Left colon (tissue), 2 donors: ENCODE measurements at regions not wholly inside any gene's neighbourhood (a gene's known extent, or its start where the extent isn't known, plus 50 kb on each side); places are given as distances from the start of the nearest gene placed in this dataset.
"Not testable (repeated sequence)": the region's sequence is repeated elsewhere in the genome, so short reads cannot be mapped to it uniquely, and the experiment has no call there.

ENCODE experiments used
- ATAC-seq: fragments of 200-7000 bp; cut with Tn5 transposase; one replicate; pipeline ENCODE4 v1.9.1; 2020; ENCODE audit warnings: mild to moderate bottlenecking, moderate library complexity
- DNase-seq, 2 donors: peaks; one replicate each; pipeline ENCODE4 v3.0.0-alpha.2; 2020
- intact Hi-C, 2 donors: fragments of 100-400 bp; cut with DNase I in 1 of 2; cut with micrococcal nuclease in 1 of 2; formaldehyde crosslinking; loops; one replicate each; pipeline versions ENCODE4 v1.11.2 to v1.14.0; 2022; cut with DNase I, micrococcal nuclease
- donor health status: DM: no; HTN: no; CAD: no.
- donor health status: DM: yes; HTN: yes; CAD: no.

DNA sequence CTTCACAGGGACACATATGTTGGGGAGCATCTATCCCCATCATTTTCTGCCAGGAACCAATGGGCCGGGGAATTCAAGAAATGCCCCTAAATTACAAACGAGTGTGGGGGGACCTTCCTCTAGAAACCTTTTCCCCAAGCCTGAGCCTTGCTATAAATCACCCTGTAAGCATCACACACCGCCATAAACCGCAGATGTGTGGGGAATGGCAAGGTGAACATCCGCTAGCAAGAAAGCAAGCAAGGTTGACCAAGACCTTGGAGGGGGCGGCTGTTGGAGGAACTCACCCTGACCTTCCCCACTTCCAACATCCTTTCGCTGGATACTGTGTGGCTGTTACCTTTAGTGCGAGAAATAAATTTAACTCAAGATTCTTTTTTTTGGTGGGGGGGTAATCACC, 693.3 kb upstream of the TBX3 start:
- DNase-seq (no peak), ATAC-seq (no peak)
- intact Hi-C loops, result no loop called here

DNA sequence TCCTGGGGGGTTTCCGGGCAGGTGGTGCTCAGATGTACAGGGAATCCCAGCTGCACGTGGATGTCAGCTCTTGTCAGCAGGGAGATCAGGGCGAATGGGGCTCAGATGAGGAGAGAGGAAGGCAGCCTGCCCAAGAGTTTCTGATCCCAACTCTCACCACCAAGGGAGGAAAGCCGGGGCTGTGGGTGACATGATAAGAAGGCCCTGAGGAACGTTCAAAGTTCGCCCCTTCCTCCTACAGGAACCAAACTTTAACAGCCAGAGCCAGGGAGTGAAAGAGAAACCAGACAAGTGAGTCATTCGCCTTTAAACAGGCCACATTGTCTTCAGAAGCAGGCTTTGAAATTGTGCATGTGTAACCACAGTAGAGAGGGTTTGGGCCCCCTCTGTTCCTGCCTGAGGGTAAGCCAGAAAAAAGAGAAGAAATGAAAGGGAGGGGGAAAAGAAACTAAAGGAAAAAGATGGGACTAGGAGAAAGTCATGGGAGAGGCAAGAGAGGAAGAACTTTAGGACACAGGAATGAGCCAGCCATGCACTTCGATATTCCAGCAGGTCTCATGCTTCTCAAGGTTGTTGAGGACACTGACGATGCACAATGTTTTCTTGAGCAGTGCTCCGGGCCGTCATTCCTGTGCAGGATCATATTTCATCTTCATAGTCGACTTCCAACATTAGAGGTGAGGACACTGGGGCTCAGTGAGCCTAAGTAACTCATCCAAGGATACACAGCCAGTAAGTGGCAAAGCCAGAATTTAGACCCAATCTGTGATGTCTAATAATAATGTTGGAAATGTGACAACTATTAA, 691.4 kb upstream of the TBX3 start:
- intact Hi-C loops, result no loop called here
- DNase-seq (no peak), ATAC-seq (peak; percentile 56)

GRCh38 chr12:115374480-115375185, 690.7 kb upstream of the TBX3 start:
- intact Hi-C loops, result no loop called here
- DNase-seq, result no peak
- no peak for ATAC-seq

- ATAC-seq (no peak), DNase-seq (no peak)
- intact Hi-C loops, result no loop called here
Observed at GRCh38 chr12:115371711-115372110, 687.7 kb upstream of the TBX3 start.

GRCh38 chr12:115370650-115371049, 686.7 kb upstream of the TBX3 start:
- ATAC-seq (no peak), DNase-seq (no peak)
- intact Hi-C loops, result no loop called here

- ATAC-seq, result no peak
- intact Hi-C loops, result no loop called here
- DNase-seq, result no peak
Observed at GRCh38 chr12:115370207-115370606, 686.2 kb upstream of the TBX3 start.

GRCh38 chr12:115366277-115366676, 682.3 kb upstream of the TBX3 start:
- DNase-seq, intact Hi-C loops, ATAC-seq: not testable (repeated sequence)

DNA sequence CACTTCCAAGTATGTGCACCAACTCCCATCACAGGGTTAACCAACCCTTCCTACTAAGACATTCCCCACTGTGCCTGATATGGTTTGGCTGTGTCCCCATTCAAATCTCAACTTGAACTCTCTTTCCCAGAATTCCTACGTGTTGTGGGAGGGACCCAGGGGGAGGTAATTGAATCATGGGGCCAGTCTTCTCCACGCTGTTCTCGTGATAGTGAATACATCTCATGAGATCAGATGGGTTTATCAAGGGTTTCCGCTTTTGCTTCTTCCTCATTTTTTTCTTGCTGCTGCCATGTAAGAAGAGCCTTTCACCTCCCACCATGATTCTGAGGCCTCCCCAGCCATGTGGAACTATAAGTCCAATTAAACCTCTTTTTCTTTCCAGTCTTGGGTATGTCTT, 681.8 kb upstream of the TBX3 start:
- DNase-seq, intact Hi-C loops, ATAC-seq: not testable (repeated sequence)

DNA sequence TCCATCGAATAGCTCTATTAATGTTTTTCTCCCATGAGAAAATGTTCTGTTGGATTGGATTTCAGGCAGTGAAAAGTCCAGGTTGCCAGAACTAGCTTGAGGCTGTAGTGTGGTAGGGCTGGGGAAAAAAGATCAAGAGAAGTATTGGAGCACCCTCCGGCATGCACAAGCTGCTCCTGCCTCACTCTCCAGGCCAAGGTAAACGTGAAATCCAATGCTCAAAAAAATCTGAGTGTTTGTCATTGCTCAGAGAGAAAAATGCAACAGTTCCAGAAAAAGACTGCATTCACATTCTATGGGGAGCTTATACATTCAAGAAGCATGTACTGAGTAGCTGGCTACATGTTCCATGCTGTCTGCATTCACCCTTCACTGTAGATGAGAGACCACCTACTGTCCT, 680.9 kb upstream of the TBX3 start:
- intact Hi-C loops, result no loop called here
- no peak for ATAC-seq

DNA sequence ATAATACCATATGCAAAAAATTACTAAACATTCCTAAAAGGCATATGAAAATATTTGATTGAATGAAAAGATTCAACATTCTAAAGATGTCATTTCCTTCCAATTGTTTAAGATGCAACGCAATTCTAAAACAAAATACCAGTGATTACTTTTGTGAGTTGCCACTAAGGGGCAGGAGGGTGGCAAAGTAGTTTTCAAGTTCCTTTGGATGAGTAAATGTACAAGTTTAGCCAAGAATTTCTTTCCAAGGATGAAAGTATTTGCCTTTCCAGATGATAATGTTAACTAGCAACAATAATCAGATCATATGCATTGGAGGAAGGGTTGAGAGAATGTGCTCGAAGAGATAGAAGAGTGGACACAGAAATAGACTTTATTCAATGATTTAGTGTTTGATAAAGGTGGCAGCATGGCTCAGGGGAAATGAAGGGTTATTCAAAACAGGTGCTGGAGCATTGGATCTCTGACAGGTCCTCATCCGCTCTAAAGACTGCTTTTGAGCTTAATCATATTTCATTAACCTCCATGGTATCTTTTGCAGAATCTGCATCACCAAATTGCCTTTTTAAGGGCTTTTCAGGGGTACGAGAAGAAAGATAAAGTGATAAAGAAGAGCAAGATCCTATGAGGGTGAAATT, 678.5 kb upstream of the TBX3 start:
- no peak for DNase-seq
- intact Hi-C loops, result no loop called here
- ATAC-seq, result no peak

More for the DNA sequence above, 680.9 kb upstream of the TBX3 start:
- DNase-seq, result no peak

DNA sequence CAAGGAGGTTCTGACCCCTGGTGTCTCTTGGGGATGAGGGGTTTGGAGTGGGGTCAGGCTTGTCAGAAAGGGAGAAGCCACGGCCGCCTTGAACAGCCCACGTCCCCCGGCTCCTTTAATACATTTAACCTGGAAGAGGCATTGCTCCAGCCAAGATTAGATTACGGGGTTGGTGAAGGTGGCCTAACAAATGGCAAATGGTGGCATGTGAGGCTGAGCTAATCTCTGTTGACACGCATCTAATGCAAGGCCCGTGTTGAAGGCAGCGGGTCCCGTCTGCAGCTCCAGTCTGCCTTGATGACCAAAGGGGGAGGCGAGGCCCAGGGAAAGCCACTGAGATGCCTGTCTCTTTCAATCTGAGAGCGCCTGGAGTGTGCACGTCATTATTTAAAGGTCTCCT, 673.7 kb upstream of the TBX3 start:
- no peak for DNase-seq
- no peak for ATAC-seq
- intact Hi-C loops, result no loop called here

DNA sequence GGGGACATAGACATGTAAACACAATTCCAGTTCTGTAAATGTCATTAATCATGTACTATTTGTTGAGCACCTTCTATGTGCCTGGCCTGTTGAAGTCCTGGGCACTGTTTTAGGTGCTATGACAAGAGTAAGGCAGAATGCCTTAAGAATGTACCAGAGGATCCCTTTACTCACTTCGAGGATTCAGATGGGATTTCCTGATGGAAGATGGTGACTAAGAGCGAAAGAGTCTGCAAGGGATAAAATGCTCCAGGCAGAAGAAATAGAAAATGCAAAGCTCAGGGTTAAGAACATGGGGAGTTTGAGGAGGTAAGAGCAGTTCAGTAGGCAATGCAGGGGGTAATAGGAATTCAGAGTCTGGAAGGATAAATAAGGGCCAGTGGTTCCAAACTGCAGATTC, 671.3 kb upstream of the TBX3 start:
- no peak for ATAC-seq
- intact Hi-C loops, result no loop called here
- DNase-seq, result no peak

DNA sequence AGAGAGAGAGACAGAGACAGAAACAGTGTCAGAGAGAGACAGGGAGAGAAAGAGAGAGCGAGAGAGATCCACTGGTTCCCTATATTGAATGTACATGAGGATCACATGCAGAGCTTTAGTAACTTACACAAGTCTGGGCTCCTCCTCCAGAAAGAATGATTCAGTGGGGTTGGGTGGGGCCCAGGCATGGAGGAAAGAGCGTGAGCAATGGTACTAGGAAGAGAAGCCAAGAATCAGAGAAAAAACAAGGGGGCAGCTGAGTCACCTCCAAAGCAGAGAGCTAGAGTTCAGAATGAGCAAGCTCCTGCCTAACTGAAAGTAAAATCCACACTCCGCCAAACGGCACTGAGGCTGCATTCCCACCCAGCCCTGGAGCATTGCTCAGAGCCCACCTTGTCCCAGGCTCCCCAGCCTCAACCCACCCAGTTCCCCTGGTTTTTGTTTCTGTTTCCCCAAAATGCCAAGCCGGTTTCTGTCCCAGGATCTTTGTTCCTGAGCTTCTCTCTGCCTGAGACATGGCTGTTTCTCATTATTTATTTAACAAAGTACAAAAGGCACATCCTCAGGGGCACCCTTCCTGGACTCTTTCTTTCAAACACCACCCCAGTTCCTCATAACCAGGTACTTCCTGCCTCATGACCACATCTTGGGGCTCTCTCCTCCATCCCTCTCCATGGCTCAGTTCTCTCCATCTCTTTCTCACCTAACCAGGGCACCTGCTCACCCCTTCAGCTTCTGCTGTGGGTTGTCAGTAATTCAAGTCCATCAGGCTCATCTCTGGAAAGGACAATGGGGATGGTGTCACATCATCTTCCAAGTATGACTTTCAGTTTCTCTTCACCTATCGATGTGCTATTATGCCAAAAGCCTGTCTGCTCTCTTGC, 670.3 kb upstream of the TBX3 start:
- intact Hi-C loops, result no loop called here
- DNase-seq (peak; percentile 18 to 36), ATAC-seq (peak; percentile 84)

GRCh38 chr12:115353467-115353866, 669.5 kb upstream of the TBX3 start:
- ATAC-seq (no peak), DNase-seq (no peak)
- intact Hi-C loops, result no loop called here

DNA sequence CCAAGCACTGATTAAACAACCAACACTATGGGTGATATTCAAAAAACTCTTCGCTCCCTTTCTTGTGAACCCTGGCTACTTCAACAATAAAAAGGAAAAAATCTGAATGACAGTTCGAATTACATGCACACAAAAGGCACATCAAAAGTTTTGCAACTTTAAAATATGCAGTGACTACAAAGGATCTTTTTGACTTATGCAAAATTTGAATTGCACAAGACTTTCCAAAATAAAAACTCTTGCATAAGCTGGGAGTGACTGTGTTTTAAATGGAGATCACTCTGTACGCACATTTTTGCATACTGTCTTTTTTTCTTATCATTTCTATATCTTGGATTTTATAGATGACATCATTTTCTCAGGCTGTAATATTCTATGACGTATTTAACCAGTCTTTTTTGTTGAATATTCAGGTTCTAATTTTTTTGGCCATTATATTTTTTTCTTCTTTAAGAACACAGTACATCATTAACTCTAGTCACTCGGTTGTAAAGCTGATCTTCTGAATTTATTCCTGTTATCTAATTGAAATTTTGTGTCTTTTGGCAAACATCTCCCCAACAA, 667.6 kb upstream of the TBX3 start:
- no peak for ATAC-seq
- no peak for DNase-seq
- intact Hi-C loops, result no loop called here

GRCh38 chr12:115349711-115350110, 665.7 kb upstream of the TBX3 start:
- intact Hi-C loops, result no loop called here
- ATAC-seq, result no peak

DNA sequence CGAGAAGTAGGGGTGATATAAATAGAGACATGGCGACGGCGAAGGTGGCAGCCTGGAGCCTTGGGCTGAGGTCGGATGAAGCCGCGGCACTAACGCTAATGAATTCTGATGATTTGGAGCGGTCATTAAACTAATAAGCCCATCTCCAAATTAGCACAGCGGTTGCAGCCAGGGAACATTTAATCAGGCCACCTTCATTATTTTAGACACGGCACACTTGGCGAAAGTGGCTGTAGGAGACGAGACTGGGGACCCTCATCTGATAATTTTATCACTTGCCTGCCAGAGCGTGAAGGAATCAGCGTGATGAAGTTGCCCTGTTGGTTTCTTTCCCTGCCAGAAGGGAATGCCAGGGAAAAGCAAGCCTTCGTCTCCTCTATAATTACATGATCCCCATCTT, 664.3 kb upstream of the TBX3 start:
- ATAC-seq, result no peak
- intact Hi-C loops, result no loop called here
- no peak for DNase-seq

More at GRCh38 chr12:115349711-115350110, 665.7 kb upstream of the TBX3 start:
- DNase-seq, result no peak

DNA sequence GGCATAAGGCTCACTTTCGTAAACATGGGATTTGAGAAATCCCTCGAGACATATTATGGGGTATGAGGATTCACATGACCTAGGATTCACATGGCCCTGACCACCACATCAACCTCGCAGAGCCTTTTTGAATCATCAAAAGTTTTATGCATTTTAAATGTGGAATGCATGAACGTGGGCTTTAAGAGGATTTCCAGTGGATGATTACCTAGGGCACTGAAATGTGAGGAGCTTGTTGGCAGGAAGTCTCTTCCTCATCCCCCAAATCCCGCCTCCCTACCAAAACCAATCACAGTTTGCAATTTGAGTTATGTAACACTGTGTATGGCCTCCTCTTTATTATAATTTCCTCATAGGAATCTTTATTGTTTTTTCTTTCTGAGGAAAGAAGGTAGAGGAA, 659.6 kb upstream of the TBX3 start:
- intact Hi-C loops, result loop anchor here in 1 of 2 donors (5.0 kb wide), 1 partner anchor 661 kb away; the partner anchor contains the start of gene TBX3
- DNase-seq (no peak), ATAC-seq (no peak)

- intact Hi-C loops, result loop anchor here in 1 of 2 donors (5.0 kb wide), 1 partner anchor 661 kb away; the partner anchor contains the start of gene TBX3
- ATAC-seq (no peak), DNase-seq (no peak)
Observed at GRCh38 chr12:115343008-115343407, 659.0 kb upstream of the TBX3 start.
